Neural cell (in vitro differentiated cells): ENCODE measurements at regions not wholly inside any gene's neighbourhood (a gene's known extent, or its start where the extent isn't known, plus 50 kb on each side); places are given as distances from the start of the nearest gene placed in this dataset.

Experiments used
- H2AFZ ChIP-seq: fragments of 200-600, 300-800 bp; sonication (generic), shearing (Covaris generic); 2 replicates; pipeline ENCODE4 v1.6.0; 2014; ENCODE audit warnings: low read depth, mild to moderate bottlenecking, antibody characterized with exemption, low read length, moderate library complexity
- H3F3A ChIP-seq: fragments of 200-600 bp; shearing (Covaris generic); 2 replicates; pipeline ENCODE4 v1.6.1; 2016; ENCODE audit warnings: mild to moderate bottlenecking, moderate library complexity, mixed read lengths, antibody characterized with exemption, low read length; ENCODE audit not compliant: insufficient read depth, poor library complexity, severe bottlenecking
- H3K27ac ChIP-seq: fragments of 200-600, 300-800 bp; sonication (generic), shearing (Covaris generic); 2 replicates; pipeline ENCODE4 v1.5.1; 2014; ENCODE audit warnings: mild to moderate bottlenecking, low read length, moderate library complexity
- H3K27me3 ChIP-seq: fragments of 300-800, 200-600 bp; sonication (generic), shearing (Covaris generic); 2 replicates; pipeline ENCODE4 v1.6.0; 2014; ENCODE audit warnings: mild to moderate bottlenecking, low read depth, low read length, moderate library complexity; ENCODE audit not compliant: insufficient read depth
- H3K36me3 ChIP-seq: fragments of 300-800, 200-600 bp; sonication (generic), shearing (Covaris generic); 2 replicates; pipeline ENCODE4 v1.5.1; 2014; ENCODE audit warnings: mild to moderate bottlenecking, antibody characterized with exemption, low read length, moderate library complexity; ENCODE audit not compliant: insufficient read depth
- H3K4me2 ChIP-seq: fragments of 300-800, 200-600 bp; sonication (generic), shearing (Covaris generic); 2 replicates; pipeline ENCODE4 v1.6.0; 2014; ENCODE audit warnings: mild to moderate bottlenecking, low read length
- H3K4me3 ChIP-seq: fragments of 300-800, 200-600 bp; sonication (generic), shearing (Covaris generic); 2 replicates; pipeline ENCODE4 v1.5.1; 2014; ENCODE audit warnings: mild to moderate bottlenecking, low read length, moderate library complexity
- H3K79me2 ChIP-seq: fragments of 200-600 bp; shearing (Covaris generic); replicated peaks from 2 replicates; pipeline ENCODE4 v1.6.0; 2014; ENCODE audit warnings: mild to moderate bottlenecking, low read length, moderate library complexity; ENCODE audit not compliant: insufficient read depth
- H3K9ac ChIP-seq: fragments of 300-800, 200-600 bp; sonication (generic), shearing (Covaris generic); 2 replicates; pipeline ENCODE4 v1.6.1; 2016; ENCODE audit warnings: mild to moderate bottlenecking, low read length, mixed read lengths
- H3K9me2 ChIP-seq: fragments of 200-600 bp; shearing (Covaris generic); 2 replicates; pipeline ENCODE4 v1.6.1; 2016; ENCODE audit warnings: mild to moderate bottlenecking, low read length, mixed read lengths; ENCODE audit not compliant: insufficient read depth
- H3K9me3 ChIP-seq: fragments of 200-600, 300-800 bp; sonication (generic), shearing (Covaris generic); 2 replicates; pipeline ENCODE4 v1.6.1; 2016; ENCODE audit warnings: mild to moderate bottlenecking, mixed run types, low read length, moderate library complexity, mixed read lengths
- H4K20me1 ChIP-seq: fragments of 200-600 bp; shearing (Covaris generic); 2 replicates; pipeline ENCODE4 v1.6.1; 2016; ENCODE audit warnings: mild to moderate bottlenecking, mixed run types; ENCODE audit not compliant: insufficient read depth
- EP300 ChIP-seq: fragments of 450-650 bp; conservative IDR thresholded peaks from 2 replicates; pipeline ENCODE4 v1.6.1; 2014; ENCODE audit warnings: antibody characterized with exemption, mild to moderate bottlenecking, moderate library complexity; ENCODE audit not compliant: poor library complexity, severe bottlenecking
- EZH2 ChIP-seq: fragments of 200-600, 300-800 bp; shearing (Covaris generic), sonication (generic); IDR thresholded peaks from 2 replicates; pipeline ENCODE4 v1.6.1; 2014; ENCODE audit warnings: antibody characterized with exemption, low read length, borderline replicate concordance, mild to moderate bottlenecking; ENCODE audit not compliant: insufficient read depth, poor library complexity, severe bottlenecking
- MXI1 ChIP-seq: fragments of 450-650 bp; conservative IDR thresholded peaks from 2 replicates; pipeline ENCODE4 v1.6.1; 2014; ENCODE audit warnings: antibody characterized with exemption, mild to moderate bottlenecking; ENCODE audit not compliant: poor library complexity, severe bottlenecking
- POLR2AphosphoS5 ChIP-seq: IDR thresholded peaks from 2 replicates; pipeline ENCODE4 v1.6.1; 2012
- RAD21 ChIP-seq: fragments of 450-650 bp; conservative IDR thresholded peaks from 2 replicates; pipeline ENCODE4 v1.6.1; 2014; ENCODE audit warnings: antibody characterized with exemption, mild to moderate bottlenecking, moderate library complexity
- SMC3 ChIP-seq: fragments of 450-650 bp; conservative IDR thresholded peaks from 2 replicates; pipeline ENCODE4 v1.6.1; 2014; ENCODE audit warnings: antibody characterized with exemption, mild to moderate bottlenecking, moderate library complexity; ENCODE audit not compliant: poor library complexity
- TAF1 ChIP-seq: IDR thresholded peaks from 2 replicates; pipeline ENCODE4 v1.6.1; 2012; ENCODE audit warnings: low read depth
- TF ChIP-seq, protein P1 (sequence below): IDR thresholded peaks from 2 replicates; pipeline ENCODE4 v1.6.1; 2012; ENCODE audit warnings: borderline replicate concordance
- TF ChIP-seq, protein P2 (sequence below): fragments of 450-650 bp; IDR thresholded peaks from 2 replicates; pipeline ENCODE4 v1.5.1; 2014; ENCODE audit warnings: antibody characterized with exemption, mild to moderate bottlenecking, moderate library complexity; ENCODE audit not compliant: poor library complexity, severe bottlenecking

DNA sequence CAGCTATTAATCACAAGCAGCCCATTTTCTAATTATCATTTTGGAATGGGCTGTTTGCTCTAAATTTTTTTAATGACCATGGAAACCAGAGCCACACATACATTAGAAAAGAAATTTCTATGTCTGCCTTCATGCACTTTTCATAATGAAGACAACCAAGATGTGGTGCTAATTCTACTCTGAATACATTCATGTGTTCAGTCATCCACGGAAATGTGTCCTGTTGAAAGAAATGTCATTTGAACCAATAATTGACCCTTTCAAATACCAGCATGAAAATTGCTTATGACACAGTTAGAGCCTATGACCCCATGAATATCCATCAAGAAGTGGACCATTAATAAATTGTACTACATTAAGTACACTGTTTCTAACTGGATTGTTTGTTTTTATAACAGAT is 99.7 kb upstream of the KCNA4 start:
- no peak overlapping the region for H3K9ac ChIP-seq
- TF ChIP-seq, protein P1, sequence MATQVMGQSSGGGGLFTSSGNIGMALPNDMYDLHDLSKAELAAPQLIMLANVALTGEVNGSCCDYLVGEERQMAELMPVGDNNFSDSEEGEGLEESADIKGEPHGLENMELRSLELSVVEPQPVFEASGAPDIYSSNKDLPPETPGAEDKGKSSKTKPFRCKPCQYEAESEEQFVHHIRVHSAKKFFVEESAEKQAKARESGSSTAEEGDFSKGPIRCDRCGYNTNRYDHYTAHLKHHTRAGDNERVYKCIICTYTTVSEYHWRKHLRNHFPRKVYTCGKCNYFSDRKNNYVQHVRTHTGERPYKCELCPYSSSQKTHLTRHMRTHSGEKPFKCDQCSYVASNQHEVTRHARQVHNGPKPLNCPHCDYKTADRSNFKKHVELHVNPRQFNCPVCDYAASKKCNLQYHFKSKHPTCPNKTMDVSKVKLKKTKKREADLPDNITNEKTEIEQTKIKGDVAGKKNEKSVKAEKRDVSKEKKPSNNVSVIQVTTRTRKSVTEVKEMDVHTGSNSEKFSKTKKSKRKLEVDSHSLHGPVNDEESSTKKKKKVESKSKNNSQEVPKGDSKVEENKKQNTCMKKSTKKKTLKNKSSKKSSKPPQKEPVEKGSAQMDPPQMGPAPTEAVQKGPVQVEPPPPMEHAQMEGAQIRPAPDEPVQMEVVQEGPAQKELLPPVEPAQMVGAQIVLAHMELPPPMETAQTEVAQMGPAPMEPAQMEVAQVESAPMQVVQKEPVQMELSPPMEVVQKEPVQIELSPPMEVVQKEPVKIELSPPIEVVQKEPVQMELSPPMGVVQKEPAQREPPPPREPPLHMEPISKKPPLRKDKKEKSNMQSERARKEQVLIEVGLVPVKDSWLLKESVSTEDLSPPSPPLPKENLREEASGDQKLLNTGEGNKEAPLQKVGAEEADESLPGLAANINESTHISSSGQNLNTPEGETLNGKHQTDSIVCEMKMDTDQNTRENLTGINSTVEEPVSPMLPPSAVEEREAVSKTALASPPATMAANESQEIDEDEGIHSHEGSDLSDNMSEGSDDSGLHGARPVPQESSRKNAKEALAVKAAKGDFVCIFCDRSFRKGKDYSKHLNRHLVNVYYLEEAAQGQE, result no peak
- no peak for TF ChIP-seq POLR2AphosphoS5
- TF ChIP-seq, protein P2, sequence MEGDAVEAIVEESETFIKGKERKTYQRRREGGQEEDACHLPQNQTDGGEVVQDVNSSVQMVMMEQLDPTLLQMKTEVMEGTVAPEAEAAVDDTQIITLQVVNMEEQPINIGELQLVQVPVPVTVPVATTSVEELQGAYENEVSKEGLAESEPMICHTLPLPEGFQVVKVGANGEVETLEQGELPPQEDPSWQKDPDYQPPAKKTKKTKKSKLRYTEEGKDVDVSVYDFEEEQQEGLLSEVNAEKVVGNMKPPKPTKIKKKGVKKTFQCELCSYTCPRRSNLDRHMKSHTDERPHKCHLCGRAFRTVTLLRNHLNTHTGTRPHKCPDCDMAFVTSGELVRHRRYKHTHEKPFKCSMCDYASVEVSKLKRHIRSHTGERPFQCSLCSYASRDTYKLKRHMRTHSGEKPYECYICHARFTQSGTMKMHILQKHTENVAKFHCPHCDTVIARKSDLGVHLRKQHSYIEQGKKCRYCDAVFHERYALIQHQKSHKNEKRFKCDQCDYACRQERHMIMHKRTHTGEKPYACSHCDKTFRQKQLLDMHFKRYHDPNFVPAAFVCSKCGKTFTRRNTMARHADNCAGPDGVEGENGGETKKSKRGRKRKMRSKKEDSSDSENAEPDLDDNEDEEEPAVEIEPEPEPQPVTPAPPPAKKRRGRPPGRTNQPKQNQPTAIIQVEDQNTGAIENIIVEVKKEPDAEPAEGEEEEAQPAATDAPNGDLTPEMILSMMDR, result no peak
- no peak for TF ChIP-seq SMC3
- no peak for TF ChIP-seq EP300
- no peak for TF ChIP-seq EZH2
- TF ChIP-seq RAD21, result no peak
- no peak for TF ChIP-seq TAF1
- no peak for TF ChIP-seq MXI1
- no peak overlapping the region for H3K4me2 ChIP-seq
- H3K79me2 ChIP-seq, result no peaks in the 10 kb centered on the region
- peaks cover 3% of the 10 kb centered on the region for H3F3A ChIP-seq
- H3K9me3 ChIP-seq, result no peaks in the 10 kb centered on the region
- no peak overlapping the region for H2AFZ ChIP-seq
- H3K4me3 ChIP-seq, result no peak overlapping the region
- H4K20me1 ChIP-seq, result no peaks in the 10 kb centered on the region
- H3K27me3 ChIP-seq, result no peaks in the 10 kb centered on the region
- H3K9me2 ChIP-seq, result no peaks in the 10 kb centered on the region
- H3K27ac ChIP-seq, result no peak overlapping the region
- no peaks in the 10 kb centered on the region for H3K36me3 ChIP-seq

DNA sequence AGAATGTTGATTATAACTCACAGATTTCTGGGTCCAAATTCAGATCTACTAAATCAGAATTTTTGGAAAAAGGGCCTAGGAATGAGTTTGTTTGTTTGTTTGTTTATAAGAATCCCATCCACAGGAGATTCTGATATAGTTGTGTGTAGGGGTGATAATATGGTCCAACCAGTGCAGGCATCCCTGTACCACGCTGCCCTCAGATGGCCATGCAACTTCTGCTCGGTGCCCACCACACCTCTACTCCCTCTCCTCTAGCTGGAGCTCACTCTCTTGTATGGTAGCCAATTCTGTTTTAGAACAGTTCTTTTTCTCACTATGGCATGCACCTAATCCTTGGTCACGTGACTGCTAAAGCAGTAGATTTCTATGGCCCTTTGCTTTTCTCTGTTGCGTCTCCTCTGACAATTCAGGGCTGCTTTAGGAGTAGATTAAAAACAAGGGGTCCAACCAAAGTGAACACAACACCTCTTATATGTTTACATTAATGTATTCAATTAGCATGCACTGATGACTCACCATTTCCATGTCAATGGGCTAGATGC is 103.3 kb upstream of the KCNA4 start:
- no peak overlapping the region for H3K4me3 ChIP-seq
- no peak overlapping the region for H3K27ac ChIP-seq
- H3F3A ChIP-seq, result peaks cover 3% of the 10 kb centered on the region
- no peaks in the 10 kb centered on the region for H4K20me1 ChIP-seq
- no peak overlapping the region for H3K9ac ChIP-seq
- H3K9me3 ChIP-seq, result no peaks in the 10 kb centered on the region
- no peaks in the 10 kb centered on the region for H3K27me3 ChIP-seq
- TF ChIP-seq EP300 (no peak), RAD21 (no peak), SMC3 (no peak), EZH2 (no peak), MXI1 (no peak)
- no peaks in the 10 kb centered on the region for H3K79me2 ChIP-seq
- no peak overlapping the region for H2AFZ ChIP-seq
- H3K36me3 ChIP-seq, result no peaks in the 10 kb centered on the region
- no peak overlapping the region for H3K4me2 ChIP-seq
- no peaks in the 10 kb centered on the region for H3K9me2 ChIP-seq
